Endodermal cell (in vitro differentiated cells): ENCODE measurements at regions not wholly inside any gene's neighbourhood (a gene's known extent, or its start where the extent isn't known, plus 50 kb on each side); places are given as distances from the start of the nearest gene placed in this dataset.

Experiments used
- DNase-seq: peaks from one replicate; pipeline ENCODE4 v3.0.0-alpha.2; 2017
- H3K27ac ChIP-seq: 2 replicates; pipeline ENCODE4 v1.5.1; 2013; ENCODE audit warnings: mild to moderate bottlenecking, low read depth, low read length, moderate library complexity
- H3K27me3 ChIP-seq: 2 replicates; pipeline ENCODE4 v1.6.1; 2013; ENCODE audit warnings: mild to moderate bottlenecking, low read length, moderate library complexity; ENCODE audit not compliant: insufficient read depth, control insufficient read depth, poor library complexity, severe bottlenecking
- H3K36me3 ChIP-seq: 2 replicates; pipeline ENCODE4 v1.7.0; 2013; ENCODE audit warnings: mild to moderate bottlenecking, low read length, moderate library complexity; ENCODE audit not compliant: control insufficient read depth, insufficient read depth
- H3K4me1 ChIP-seq: one replicate; pipeline ENCODE4 v1.7.0; 2013; ENCODE audit warnings: low read length; ENCODE audit not compliant: control insufficient read depth, insufficient read depth
- H3K4me3 ChIP-seq: 2 replicates; pipeline ENCODE4 v1.5.1; 2013; ENCODE audit warnings: mild to moderate bottlenecking, low read length, moderate library complexity
- H3K9ac ChIP-seq: 2 replicates; pipeline ENCODE4 v1.6.1; 2013; ENCODE audit warnings: mild to moderate bottlenecking, low read length, moderate library complexity; ENCODE audit not compliant: poor library complexity, severe bottlenecking; ENCODE audit errors: extremely low read depth
- H3K9me3 ChIP-seq: 2 replicates; pipeline ENCODE4 v1.6.1; 2013; ENCODE audit warnings: mild to moderate bottlenecking, low read length, moderate library complexity; ENCODE audit not compliant: control insufficient read depth
- H3K27ac Mint-ChIP-seq: 2 replicates; pipeline ENCODE4 v1.8.0; 2020; ENCODE audit warnings: mixed read lengths
- H3K27me3 Mint-ChIP-seq: 2 replicates; pipeline ENCODE4 v1.8.0; 2021; ENCODE audit warnings: mild to moderate bottlenecking, mixed read lengths; ENCODE audit not compliant: insufficient read depth
- H3K36me3 Mint-ChIP-seq: 2 replicates; pipeline ENCODE4 v1.8.0; 2020; ENCODE audit warnings: low read depth, mixed read lengths
- H3K4me1 Mint-ChIP-seq: 2 replicates; pipeline ENCODE4 v1.8.0; 2020; ENCODE audit warnings: mixed read lengths
- H3K4me3 Mint-ChIP-seq: 2 replicates; pipeline ENCODE4 v1.8.0; 2020; ENCODE audit warnings: mild to moderate bottlenecking, moderate library complexity, mixed read lengths
- H3K9me3 Mint-ChIP-seq: 2 replicates; pipeline ENCODE4 v1.8.0; 2020; ENCODE audit warnings: mild to moderate bottlenecking, mixed read lengths
- CTCF ChIP-seq: fragments of 200-600 bp; sonication (generic); conservative IDR thresholded peaks from 2 replicates; pipeline ENCODE4 v1.5.0; 2021; ENCODE audit warnings: antibody characterized with exemption, mild to moderate bottlenecking
- WGBS, 2 experiments: methylation state at CpG; one replicate each; pipeline versions ENCODE4 v1.1.5 to v1.1.7; 2013; ENCODE audit warnings: missing lambda C conversion rate in 2 of 2, mixed read lengths in 1 of 2; ENCODE audit not compliant: insufficient coverage in 1 of 2, insufficient read length in 1 of 2; 5-methylcytosine and 5-hydroxymethylcytosine counted together

- no peak overlapping the region for H3K27ac Mint-ChIP-seq
- no peaks in the 10 kb centered on the region for H3K36me3 ChIP-seq
- peaks cover 10% of the 10 kb centered on the region for H3K4me1 Mint-ChIP-seq
- 83 to 100% methylated on average over 2 of the region's 2 CpGs for WGBS, 2 experiments
- no peak overlapping the region for H3K27ac ChIP-seq
- no peaks in the 10 kb centered on the region for H3K27me3 Mint-ChIP-seq
- H3K9me3 ChIP-seq, result peaks cover 25% of the 10 kb centered on the region
- no peak overlapping the region for H3K9ac ChIP-seq
- H3K9me3 Mint-ChIP-seq, result peaks cover 21% of the 10 kb centered on the region
- no peaks in the 10 kb centered on the region for H3K27me3 ChIP-seq
- H3K36me3 Mint-ChIP-seq, result peaks cover 2% of the 10 kb centered on the region
- DNase-seq, result peak; percentile 72
- no peak overlapping the region for H3K4me3 Mint-ChIP-seq
- no peak overlapping the region for H3K4me3 ChIP-seq
- peak; percentile 59 for TF ChIP-seq CTCF
- H3K4me1 ChIP-seq, result no peaks in the 10 kb centered on the region
Observed at GRCh38 chr3:191768421-191768820, 307.5 kb downstream of the PYDC2 start.

GRCh38 chr3:191770541-191770940 lies 309.6 kb downstream of the PYDC2 start:
- H3K4me3 Mint-ChIP-seq, result no peak overlapping the region
- Histone ChIP-seq H3K9ac (no peak overlapping the region), H3K4me1 (no peaks in the 10 kb centered on the region), H3K9me3 (peaks cover 25% of the 10 kb centered on the region), H3K27me3 (no peaks in the 10 kb centered on the region), H3K4me3 (no peak overlapping the region), H3K36me3 (no peaks in the 10 kb centered on the region), H3K27ac (no peak overlapping the region)
- 14 to 59% methylated on average over 1 of the region's 1 CpG for WGBS, 2 experiments
- no peak overlapping the region for H3K27ac Mint-ChIP-seq
- DNase-seq, result peak; percentile 45
- H3K36me3 Mint-ChIP-seq, result peaks cover 2% of the 10 kb centered on the region
- H3K27me3 Mint-ChIP-seq, result no peaks in the 10 kb centered on the region
- H3K4me1 Mint-ChIP-seq, result peaks cover 2% of the 10 kb centered on the region
- peaks cover 22% of the 10 kb centered on the region for H3K9me3 Mint-ChIP-seq
- TF ChIP-seq CTCF, result no peak

DNA sequence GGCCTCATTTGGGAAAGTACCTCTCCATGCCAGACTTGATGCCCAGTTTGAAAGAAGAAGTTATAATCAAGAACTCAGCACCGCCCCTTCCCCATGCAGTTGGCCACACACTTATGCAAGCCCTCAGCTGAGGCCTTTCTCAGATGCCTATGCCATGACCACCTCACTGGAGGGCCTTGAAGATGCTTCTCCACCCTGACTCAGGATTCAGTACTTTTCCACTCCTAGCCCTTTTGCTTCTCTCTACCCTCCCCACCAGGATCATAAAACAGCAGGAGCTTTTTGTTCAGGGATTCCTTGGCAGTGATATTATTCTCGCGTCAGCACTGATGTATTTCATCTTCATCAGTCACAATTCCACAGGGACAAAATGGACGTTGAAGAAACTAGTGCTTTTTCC lies 313.5 kb downstream of the PYDC2 start:
- TF ChIP-seq CTCF, result no peak
- H3K9me3 Mint-ChIP-seq, result peaks cover 29% of the 10 kb centered on the region
- no peaks in the 10 kb centered on the region for H3K27me3 Mint-ChIP-seq
- Histone ChIP-seq H3K27ac (no peak overlapping the region), H3K4me1 (no peaks in the 10 kb centered on the region), H3K9ac (no peak overlapping the region), H3K4me3 (no peak overlapping the region), H3K9me3 (peaks cover 28% of the 10 kb centered on the region), H3K36me3 (no peaks in the 10 kb centered on the region), H3K27me3 (no peaks in the 10 kb centered on the region)
- peaks cover 21% of the 10 kb centered on the region for H3K36me3 Mint-ChIP-seq
- H3K27ac Mint-ChIP-seq, result no peak overlapping the region
- H3K4me3 Mint-ChIP-seq, result no peak overlapping the region
- no peak for DNase-seq
- peaks cover 2% of the 10 kb centered on the region for H3K4me1 Mint-ChIP-seq
- WGBS, 2 experiments, result 64 to 79% methylated on average over 1 to 4 of the region's 4 CpGs
